ENCODE measurements at regions not wholly inside any gene's neighbourhood (a gene's known extent, or its start where the extent isn't known, plus 50 kb on each side); places are given as distances from the start of the nearest gene placed in this dataset.

GRCh38 chr20:23162887-23163286 lies 76.8 kb upstream of the CD93 start:
- H3K56ac ChIP-seq (ENCODE audit: extremely low read depth, insufficient read depth, low read length): no peak overlapping the region
- ChIA-PET POLR2A (ENCODE audit: unreplicated experiment) (no interaction called here), CTCF (no interaction called here)
- H3K4me3 ChIP-seq (ENCODE audit: insufficient read depth, low read depth, low read length): no peak overlapping the region
- H2AFZ ChIP-seq (replicated peaks; ENCODE audit: low read length, poor library complexity): peak overlapping the region; percentile 9
- H4K20me1 ChIP-seq (ENCODE audit: insufficient read depth, low read length): no peaks in the 10 kb centered on the region
- H3K4me1 ChIP-seq (ENCODE audit: control insufficient read depth, insufficient read depth, low read length): peaks cover 3% of the 10 kb centered on the region; the same call in 1 of the 2 replicates
- in situ Hi-C loops (cut with MboI; ENCODE audit: low sequenced_read_pairs): no loop called here
- BruUV-seq (replicated peaks): no TSS peak
- no peak overlapping the region for H4K8ac ChIP-seq (ENCODE audit: low read depth in 2 of 2, low read length in 2 of 2)
- no peak overlapping the region for H2BK20ac ChIP-seq (ENCODE audit: low read depth, low read length)
- no peak overlapping the region for H2AK9ac ChIP-seq (replicated peaks; ENCODE audit: low read depth, low read length, poor library complexity)
- no peak overlapping the region for H3K9ac ChIP-seq (ENCODE audit: low read depth, low read length)
- no peaks in the 10 kb centered on the region; the same call in 1 of the 2 replicates for H3K27me3 ChIP-seq (ENCODE audit: control insufficient read depth, insufficient read depth, low read length)
- no peaks in the 10 kb centered on the region; the same call in 1 of the 2 replicates for H3K9me1 ChIP-seq (ENCODE audit: insufficient read depth, low read length)
- no peak overlapping the region for H3K4me2 ChIP-seq (ENCODE audit: low read depth, low read length)
- H3K79me1 ChIP-seq (ENCODE audit: low read depth in 1 of 2, low read length in 2 of 2): no peaks in the 10 kb centered on the region
- no peak overlapping the region for H3K18ac ChIP-seq (ENCODE audit: low read depth, low read length)
- H3K27ac ChIP-seq (ENCODE audit: insufficient read depth, low read length): no peak overlapping the region
- 89% methylated on average over 3 of the region's 5 CpGs; no CpG with 5 or more reads in 1 of the 2 experiments for WGBS, 2 experiments (ENCODE audit: extremely low coverage in 2 of 2, insufficient read length in 1 of 2)
- no peaks in the 10 kb centered on the region for H3K36me3 ChIP-seq (ENCODE audit: control insufficient read depth, insufficient read depth, low read length)
- no peaks in the 10 kb centered on the region for H3K9me3 ChIP-seq (ENCODE audit: control insufficient read depth, insufficient read depth, low read length)
- no peak overlapping the region for H2BK15ac ChIP-seq (ENCODE audit: low read depth, low read length)
- dilution Hi-C loops (cut with HindIII; ENCODE audit: low sequenced_read_pairs, unreplicated experiment): no loop called here
- no peak overlapping the region for H3K4ac ChIP-seq (ENCODE audit: low read depth, low read length)
- TF ChIP-seq RCOR1 (IDR thresholded peaks at IDR 0.05; ENCODE audit: insufficient replicate concordance, low read length) (no peak), RFX5 (IDR thresholded peaks at IDR 0.05; ENCODE audit: low read depth, low read length) (no peak), BHLHE40 (IDR thresholded peaks at IDR 0.05; ENCODE audit: low read depth, low read length) (no peak), ELK1 (IDR thresholded peaks at IDR 0.05; ENCODE audit: borderline replicate concordance, low read depth, low read length) (no peak), RAD21 (IDR thresholded peaks at IDR 0.05; ENCODE audit: low read length) (no peak), POLR2A (IDR thresholded peaks at IDR 0.05; ENCODE audit: low read depth, low read length) (no peak), MAZ (IDR thresholded peaks at IDR 0.05; ENCODE audit: borderline replicate concordance, low read depth, low read length) (no peak), CHD1 (IDR thresholded peaks at IDR 0.05; ENCODE audit: low read depth, low read length) (no peak), SMC3 (IDR thresholded peaks at IDR 0.05; ENCODE audit: low read depth, low read length) (no peak), CEBPB (IDR thresholded peaks at IDR 0.05; ENCODE audit: low read depth, low read length) (no peak), MAFK (IDR thresholded peaks at IDR 0.05; ENCODE audit: low read depth, low read length) (no peak), FOS (IDR thresholded peaks at IDR 0.05; ENCODE audit: low read depth, low read length) (no peak)
- TF ChIP-seq, protein P1, sequence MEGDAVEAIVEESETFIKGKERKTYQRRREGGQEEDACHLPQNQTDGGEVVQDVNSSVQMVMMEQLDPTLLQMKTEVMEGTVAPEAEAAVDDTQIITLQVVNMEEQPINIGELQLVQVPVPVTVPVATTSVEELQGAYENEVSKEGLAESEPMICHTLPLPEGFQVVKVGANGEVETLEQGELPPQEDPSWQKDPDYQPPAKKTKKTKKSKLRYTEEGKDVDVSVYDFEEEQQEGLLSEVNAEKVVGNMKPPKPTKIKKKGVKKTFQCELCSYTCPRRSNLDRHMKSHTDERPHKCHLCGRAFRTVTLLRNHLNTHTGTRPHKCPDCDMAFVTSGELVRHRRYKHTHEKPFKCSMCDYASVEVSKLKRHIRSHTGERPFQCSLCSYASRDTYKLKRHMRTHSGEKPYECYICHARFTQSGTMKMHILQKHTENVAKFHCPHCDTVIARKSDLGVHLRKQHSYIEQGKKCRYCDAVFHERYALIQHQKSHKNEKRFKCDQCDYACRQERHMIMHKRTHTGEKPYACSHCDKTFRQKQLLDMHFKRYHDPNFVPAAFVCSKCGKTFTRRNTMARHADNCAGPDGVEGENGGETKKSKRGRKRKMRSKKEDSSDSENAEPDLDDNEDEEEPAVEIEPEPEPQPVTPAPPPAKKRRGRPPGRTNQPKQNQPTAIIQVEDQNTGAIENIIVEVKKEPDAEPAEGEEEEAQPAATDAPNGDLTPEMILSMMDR (conservative IDR thresholded peaks at IDR 0.05; ENCODE audit: low read depth, low read length): no peak
- TF ChIP-seq, protein P2, sequence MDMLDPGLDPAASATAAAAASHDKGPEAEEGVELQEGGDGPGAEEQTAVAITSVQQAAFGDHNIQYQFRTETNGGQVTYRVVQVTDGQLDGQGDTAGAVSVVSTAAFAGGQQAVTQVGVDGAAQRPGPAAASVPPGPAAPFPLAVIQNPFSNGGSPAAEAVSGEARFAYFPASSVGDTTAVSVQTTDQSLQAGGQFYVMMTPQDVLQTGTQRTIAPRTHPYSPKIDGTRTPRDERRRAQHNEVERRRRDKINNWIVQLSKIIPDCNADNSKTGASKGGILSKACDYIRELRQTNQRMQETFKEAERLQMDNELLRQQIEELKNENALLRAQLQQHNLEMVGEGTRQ (IDR thresholded peaks at IDR 0.05; ENCODE audit: low read depth, low read length): no peak
- no peak overlapping the region for H2BK5ac ChIP-seq (ENCODE audit: low read depth, low read length, poor library complexity, severe bottlenecking)
- H3K14ac ChIP-seq (replicated peaks; ENCODE audit: low read depth, low read length): no peak overlapping the region
- peak overlapping the region; percentile 39; the same call in 1 of the 2 replicates for H2AK5ac ChIP-seq (ENCODE audit: low read depth, low read length)
- no peak overlapping the region for H2BK120ac ChIP-seq (ENCODE audit: low read depth, low read length)
- H3K23ac ChIP-seq (ENCODE audit: low read depth, low read length): no peak overlapping the region
- no peak overlapping the region for H4K5ac ChIP-seq (ENCODE audit: low read depth, low read length)
- DNase-seq (no peak), ATAC-seq (ENCODE audit: low read depth) (no peak)
- H4K91ac ChIP-seq (ENCODE audit: insufficient read depth, low read depth, low read length): no peak overlapping the region
- intact Hi-C loops (cut with micrococcal nuclease): no loop called here
